HG02870 (cell line): ENCODE measurements at regions not wholly inside any gene's neighbourhood (a gene's known extent, or its start where the extent isn't known, plus 50 kb on each side); places are given as distances from the start of the nearest gene placed in this dataset.
A peak's percentile ranks its signal among the peaks of the same experiment; 100 is the strongest.
"Not testable (repeated sequence)": the region's sequence is repeated elsewhere in the genome, so short reads cannot be mapped to it uniquely, and the experiment has no call there.

Source experiments
- ATAC-seq: cut with Tn5 transposase; IDR thresholded peaks from one replicate; pipeline ENCODE4 v1.9.1; 2021; ENCODE audit warnings: mild to moderate bottlenecking, moderate library complexity; ENCODE audit not compliant: unreplicated experiment

DNA sequence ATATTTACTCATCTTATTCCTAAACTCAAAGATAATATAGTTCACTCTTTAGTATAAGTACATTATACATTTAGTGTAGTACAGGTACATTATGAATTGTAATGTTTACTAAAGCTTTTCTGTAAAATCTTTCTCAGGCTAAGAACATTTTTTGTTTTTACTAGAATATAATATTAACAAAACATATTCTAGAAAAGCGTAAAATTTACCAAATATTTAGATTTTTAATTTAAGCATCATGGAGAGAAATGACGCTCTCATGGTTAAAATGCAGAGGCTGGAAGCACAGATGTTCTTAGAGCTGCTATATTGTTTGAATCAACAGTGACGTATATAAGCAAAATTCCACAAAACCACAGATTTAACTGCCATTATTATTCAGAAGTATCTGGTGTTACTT, 54.7 kb upstream of the NBPF15 start:
- ATAC-seq: not testable (repeated sequence)

DNA sequence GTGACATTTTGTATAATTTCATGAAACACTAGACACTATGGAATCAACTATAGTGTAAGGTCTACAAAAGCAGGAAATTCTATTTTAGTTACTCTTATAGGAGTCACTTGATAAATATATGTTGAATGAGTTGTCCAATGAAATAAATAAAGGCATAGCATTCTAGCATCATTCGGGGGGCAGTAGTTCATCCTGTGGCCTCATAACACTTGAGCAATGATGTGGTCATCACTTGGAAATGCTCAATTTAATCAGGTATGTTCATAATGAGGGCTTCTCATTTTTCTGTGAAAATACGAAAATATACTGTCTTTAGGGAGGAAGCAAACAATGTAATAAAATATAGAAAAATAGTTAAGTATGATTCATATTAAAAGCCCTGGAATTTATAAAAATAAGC, 55.4 kb upstream of the NBPF15 start:
- not testable (repeated sequence) for ATAC-seq

DNA sequence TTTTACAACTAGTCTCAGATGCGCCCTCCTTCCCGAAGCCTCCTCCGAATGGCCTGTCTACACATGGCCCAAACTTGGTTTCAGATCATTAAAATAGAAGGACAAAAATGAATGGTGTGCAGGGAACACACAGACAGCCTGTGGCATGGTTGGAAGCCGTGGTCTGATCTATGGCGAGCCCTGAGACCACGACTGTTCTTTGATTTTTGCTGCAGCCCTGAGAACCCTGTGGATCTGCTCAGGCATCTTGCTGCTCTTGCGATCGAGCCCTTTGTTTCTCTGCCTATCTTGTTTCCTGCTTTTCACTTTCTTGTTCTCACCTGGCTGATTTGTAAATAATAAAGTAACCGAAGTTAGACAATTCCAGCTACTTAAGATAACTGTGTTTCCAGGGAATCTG, 57.0 kb upstream of the NBPF15 start:
- ATAC-seq: not testable (repeated sequence)

DNA sequence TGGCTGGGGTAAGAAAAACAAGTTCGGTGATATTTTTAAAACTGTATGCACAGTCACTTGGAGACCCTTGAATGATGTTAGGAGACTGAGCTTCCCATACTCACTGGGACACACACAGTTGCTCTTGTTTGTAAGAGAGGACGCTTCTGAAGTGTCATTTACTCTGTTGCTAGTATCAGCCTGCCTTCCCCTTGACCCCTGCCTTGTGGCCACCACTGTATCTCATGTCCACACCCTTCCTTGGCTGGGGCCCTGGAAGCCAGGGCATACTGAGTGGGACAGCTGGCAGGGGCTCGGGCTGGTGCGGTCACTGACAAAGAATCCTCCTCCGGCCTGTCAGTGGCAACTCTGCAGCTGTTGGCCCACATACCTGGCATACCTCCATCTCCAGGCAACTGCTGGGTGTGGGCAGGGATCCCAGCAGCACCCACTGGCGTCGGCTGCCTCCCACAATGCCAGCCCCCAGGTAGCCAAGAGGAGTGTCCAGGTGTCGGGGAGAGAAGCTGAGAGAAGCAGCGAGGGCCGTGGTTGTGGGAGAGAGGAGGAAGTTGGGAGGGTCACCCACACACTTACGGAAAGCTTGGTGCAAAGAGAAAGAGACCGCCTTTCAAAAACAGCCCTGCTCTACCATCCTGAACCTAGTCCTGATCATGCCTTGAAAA, 58.2 kb upstream of the NBPF15 start:
- ATAC-seq: not testable (repeated sequence)

DNA sequence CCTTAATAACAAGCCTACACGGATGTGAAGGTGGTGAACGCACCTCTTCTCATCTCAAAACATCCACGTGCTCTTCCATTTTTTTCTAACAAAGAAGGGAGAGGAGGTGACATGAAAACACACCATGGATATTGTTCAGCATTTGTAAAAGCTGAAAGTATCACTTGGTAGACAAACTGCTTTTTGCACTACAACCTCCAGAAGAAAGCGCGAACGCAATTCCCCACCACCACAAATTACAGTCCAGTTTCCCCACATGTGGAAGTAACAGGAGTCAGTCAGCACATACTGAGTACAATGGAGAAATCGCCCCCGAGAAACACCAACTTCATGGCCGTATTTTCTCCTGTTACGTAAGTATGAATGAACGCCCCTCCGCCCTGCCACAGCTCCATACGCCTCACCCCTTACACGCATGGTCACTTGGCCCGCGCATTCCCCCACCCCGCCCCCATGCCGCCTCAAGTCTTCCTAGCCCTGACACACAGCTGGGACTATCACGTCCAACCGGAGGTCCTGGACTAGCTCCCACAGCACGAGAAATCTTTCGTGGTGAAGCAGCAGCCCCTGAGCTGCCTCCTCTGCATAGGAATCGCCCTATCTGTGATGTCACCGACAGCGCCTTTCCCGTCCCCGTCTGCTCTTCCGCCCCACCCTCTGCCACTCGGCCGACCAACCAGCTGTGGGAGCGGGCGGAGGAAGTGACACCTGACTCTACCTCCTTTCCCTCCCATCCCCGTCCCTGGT, 62.4 kb upstream of the NBPF15 start:
- peak; percentile 86 for ATAC-seq

DNA sequence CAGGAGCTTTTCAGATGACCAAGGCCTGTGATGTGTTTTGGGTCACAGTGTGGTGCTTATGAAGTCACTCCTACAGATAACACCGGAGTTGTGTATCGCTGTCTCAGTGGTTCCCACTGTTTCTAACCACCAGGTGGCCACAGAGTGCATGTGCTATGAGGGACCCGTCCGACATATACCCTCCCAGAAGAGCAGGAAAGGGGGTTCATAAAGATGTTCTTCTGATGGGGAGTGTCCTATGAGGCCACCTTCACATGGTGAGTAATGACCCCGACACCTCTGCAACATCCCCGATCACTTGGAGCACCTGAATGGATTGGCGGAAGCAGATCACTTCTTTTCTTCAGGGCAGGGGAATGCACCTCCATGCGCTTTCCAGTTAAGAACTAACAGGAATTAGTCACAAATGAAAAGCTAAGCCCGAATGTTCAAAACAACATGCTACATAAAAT, 60.5 kb upstream of the PPIAL4F start:
- not testable (repeated sequence) for ATAC-seq

DNA sequence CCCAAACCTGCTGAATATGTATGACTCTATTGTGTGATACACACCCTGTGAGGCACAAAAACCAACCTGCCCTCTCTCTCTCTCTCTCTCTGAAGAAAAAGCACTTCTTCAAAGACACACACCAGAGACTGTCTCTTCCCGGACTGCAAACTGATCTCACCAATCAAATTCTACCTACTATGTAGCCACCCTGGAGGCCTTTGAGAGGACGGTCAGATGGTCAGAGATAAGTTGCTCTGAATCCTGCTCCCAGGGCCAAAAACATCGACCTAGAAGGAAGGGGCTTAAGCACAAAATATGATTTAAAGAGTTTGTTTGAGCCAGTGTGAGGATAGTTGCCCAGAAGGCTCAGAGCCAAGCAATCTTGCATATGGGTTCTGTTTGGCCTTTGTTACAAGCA, 59.2 kb upstream of the PPIAL4F start:
- ATAC-seq: not testable (repeated sequence)

DNA sequence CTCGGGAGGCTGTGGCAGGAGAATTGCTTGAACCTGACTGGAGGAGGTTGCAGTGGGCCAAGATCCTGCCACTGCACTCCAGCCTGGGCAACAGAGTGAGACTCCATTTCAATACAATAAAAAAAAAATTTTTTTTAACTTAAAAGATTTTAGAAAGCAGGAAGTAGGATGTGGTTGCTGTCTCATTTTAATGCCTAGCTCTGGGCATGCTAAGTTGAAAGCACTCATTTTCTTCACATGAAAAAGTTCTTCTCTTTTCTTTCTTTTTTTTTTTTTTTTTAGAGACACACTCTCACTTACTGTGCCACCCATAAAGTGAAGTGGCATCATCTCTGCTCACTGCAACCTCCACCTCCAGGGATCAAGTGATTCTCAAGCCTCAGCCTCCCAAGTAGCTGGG, 58.4 kb upstream of the PPIAL4F start:
- ATAC-seq: not testable (repeated sequence)

DNA sequence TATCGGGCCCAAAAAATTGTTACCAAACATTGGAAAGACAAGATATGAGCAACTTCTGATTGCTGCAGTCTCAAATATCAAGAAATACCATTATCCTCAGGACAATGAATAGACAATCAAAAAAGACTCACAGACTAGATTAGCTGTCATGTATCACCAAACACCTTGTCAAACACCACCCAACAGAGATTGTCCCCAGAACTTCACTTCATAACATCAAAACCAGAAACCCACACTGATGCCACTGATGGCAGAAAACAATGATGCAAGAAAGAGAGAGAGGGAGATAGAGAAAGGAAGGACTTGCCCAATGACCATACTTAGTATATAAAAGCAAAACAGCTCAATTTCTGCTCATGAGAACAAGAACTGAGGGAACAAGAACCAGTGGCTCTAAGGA, 56.0 kb upstream of the PPIAL4F start:
- not testable (repeated sequence) for ATAC-seq

DNA sequence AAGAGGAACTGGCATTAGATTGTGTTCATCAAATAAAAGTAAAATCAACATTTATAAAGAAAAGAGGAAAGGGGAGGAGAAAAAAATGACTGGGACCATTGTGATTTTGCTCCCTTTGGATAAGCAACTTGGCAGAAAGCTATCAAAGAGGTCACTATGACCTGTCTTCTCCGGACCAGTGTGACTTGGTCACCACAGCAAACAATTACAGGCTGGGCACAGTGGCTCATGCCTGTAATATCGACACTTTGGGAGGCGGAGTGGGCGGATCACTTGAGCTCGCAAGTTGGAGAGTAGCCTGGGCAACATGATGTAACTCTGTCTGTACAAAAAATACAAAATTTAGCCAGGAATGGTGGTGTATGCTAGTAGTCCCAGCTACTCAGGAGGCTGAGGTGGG, 55.5 kb upstream of the PPIAL4F start:
- ATAC-seq: not testable (repeated sequence)

DNA sequence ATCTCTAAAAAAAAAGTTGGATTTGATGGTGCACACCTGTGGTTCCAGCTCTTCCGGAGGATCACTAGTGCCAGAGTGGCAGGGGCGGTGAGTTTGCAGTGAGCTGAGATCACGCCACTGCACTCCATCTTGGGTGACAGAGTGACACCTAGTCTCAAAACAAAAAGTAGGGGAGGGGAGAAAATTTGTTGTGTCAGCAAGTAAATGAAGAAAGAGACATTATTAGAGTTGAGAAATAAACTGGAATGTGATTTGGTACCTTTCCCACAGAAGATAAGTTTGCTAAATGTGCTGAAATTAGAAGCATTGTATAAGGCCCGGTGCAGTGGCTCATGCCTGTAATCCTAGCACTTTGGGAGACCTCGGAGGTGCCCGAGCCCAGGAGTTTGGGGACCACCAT, 54.0 kb upstream of the PPIAL4F start:
- ATAC-seq: not testable (repeated sequence)

DNA sequence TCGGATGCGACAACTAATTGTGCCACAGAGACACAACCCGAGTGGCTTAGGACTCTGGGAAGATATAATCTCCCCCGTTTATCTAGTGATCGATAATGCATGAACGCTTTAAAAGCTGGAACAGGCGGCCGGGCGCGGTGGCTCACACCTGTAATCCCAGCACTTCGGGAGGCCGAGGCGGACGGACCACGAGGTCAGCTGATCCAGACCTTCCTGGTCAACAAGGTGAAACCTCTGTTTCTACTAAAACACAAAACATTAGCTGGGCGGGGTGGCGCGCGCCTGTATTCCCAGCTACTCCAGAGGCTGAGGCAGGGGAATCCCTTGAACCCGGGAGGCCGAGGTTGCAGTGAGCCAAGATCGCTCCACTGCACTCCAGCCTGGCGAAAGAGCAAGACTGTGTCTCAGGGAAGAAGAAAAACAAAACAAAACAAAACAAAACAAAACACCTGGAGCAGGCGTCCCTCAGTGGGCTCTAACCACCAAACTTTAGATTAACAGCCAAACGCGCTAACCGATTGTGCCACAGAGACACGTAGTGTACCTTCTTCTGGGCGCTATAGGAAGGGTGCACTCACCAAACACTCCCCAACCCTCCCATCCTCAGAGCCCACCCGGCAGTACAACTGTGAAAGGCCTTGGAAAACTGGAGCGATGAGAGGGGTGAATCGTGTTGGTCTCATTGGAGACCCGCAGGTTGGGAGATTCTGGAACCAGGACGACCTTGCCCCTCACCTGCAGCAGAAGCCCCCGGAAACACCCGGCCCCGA, 53.3 kb upstream of the PPIAL4F start:
- not testable (repeated sequence) for ATAC-seq
